T-cell (primary cell): ENCODE measurements at regions not wholly inside any gene's neighbourhood (a gene's known extent, or its start where the extent isn't known, plus 50 kb on each side); places are given as distances from the start of the nearest gene placed in this dataset.

Experiments used
- ATAC-seq, 4 experiments: fragments of 200-7000 bp in 3 of 4; fragments of 150-1000 bp in 1 of 4; cut with Tn5 transposase; replicated peaks in 1 of 4; 1 replicate in 3 of 4; 2 replicates in 1 of 4; pipeline ENCODE4 v1.10.0; 2021; ENCODE audit warnings: moderate library complexity in 3 of 4, mild to moderate bottlenecking in 2 of 4, moderate number of reproducible peaks in 1 of 4
- CTCF ChIA-PET, 2 donors: fragments of 300-600 bp; sonication (Branson Sonifier 250); formaldehyde crosslinking; loops; one replicate each; lab custom pipeline; 2022; ENCODE audit warnings: antibody characterized with exemption in 2 of 2; lab: Charles Lee
- POLR2A ChIA-PET, 2 donors: fragments of 300-600 bp; sonication (Branson Sonifier 250); formaldehyde crosslinking; loops; one replicate each; lab custom pipeline; 2022; ENCODE audit warnings: antibody characterized with exemption in 2 of 2; lab: Charles Lee
- DNase-seq, 35 experiments: peaks; one replicate each; pipeline versions ENCODE4 v3.0.0 to v3.0.0-alpha.2; 2013 to 2023
- H3K27ac ChIP-seq: one replicate; pipeline ENCODE4 v1.5.1; 2013; ENCODE audit warnings: low read length
- H3K27me3 ChIP-seq, 2 experiments: replicated peaks in 1 of 2; 1 replicate in 1 of 2; 2 replicates in 1 of 2; pipeline versions ENCODE4 v1.6.1 to v1.7.0; 2013; ENCODE audit warnings: low read length in 1 of 2, mixed read lengths in 1 of 2; ENCODE audit not compliant: control insufficient read depth in 2 of 2, insufficient read depth in 2 of 2; ENCODE audit errors: extremely low read depth in 1 of 2
- H3K36me3 ChIP-seq, 2 donors: 1 replicate in 1 of 2; 2 replicates in 1 of 2; pipeline versions ENCODE4 v1.6.1 to v1.7.0; 2013; ENCODE audit warnings: low read length in 1 of 2; ENCODE audit not compliant: control insufficient read depth in 2 of 2, insufficient read depth in 1 of 2; ENCODE audit errors: extremely low read depth in 1 of 2
- H3K4me1 ChIP-seq, 2 experiments: 1 replicate in 1 of 2; 2 replicates in 1 of 2; pipeline versions ENCODE4 v1.6.1 to v1.7.0; 2013; ENCODE audit warnings: low read length in 2 of 2, mixed read lengths in 1 of 2; ENCODE audit not compliant: insufficient read depth in 2 of 2, control insufficient read depth in 1 of 2; ENCODE audit errors: extremely low read depth in 1 of 2
- H3K4me3 ChIP-seq, 2 donors: 1 replicate in 1 of 2; 2 replicates in 1 of 2; pipeline versions ENCODE4 v1.5.1 to v1.7.0; 2013; ENCODE audit warnings: mild to moderate bottlenecking in 2 of 2, low read length in 1 of 2, moderate library complexity in 1 of 2; ENCODE audit not compliant: control insufficient read depth in 1 of 2; ENCODE audit errors: extremely low read depth in 1 of 2
- H3K9me3 ChIP-seq: 2 replicates; pipeline ENCODE4 v1.7.0; 2013
- H3K27ac Mint-ChIP-seq, 2 donors: one replicate each; pipeline ENCODE4 v1.8.0; 2020 to 2021; ENCODE audit warnings: mild to moderate bottlenecking in 2 of 2, mixed read lengths in 2 of 2
- H3K27me3 Mint-ChIP-seq, 2 donors: one replicate each; pipeline ENCODE4 v1.8.0; 2021 to 2022; ENCODE audit warnings: mixed read lengths in 2 of 2
- H3K36me3 Mint-ChIP-seq: one replicate; pipeline ENCODE4 v1.8.0; 2021; ENCODE audit warnings: mixed read lengths
- H3K4me1 Mint-ChIP-seq, 3 donors: one replicate each; pipeline ENCODE4 v1.8.0; 2020 to 2022; ENCODE audit warnings: mixed read lengths in 3 of 3, mild to moderate bottlenecking in 1 of 3
- H3K4me3 Mint-ChIP-seq, 3 donors: one replicate each; pipeline ENCODE4 v1.8.0; 2020 to 2022; ENCODE audit warnings: mild to moderate bottlenecking in 3 of 3, mixed read lengths in 3 of 3, moderate library complexity in 3 of 3
- H3K9me3 Mint-ChIP-seq, 3 donors: one replicate each; pipeline ENCODE4 v1.8.0; 2020 to 2022; ENCODE audit warnings: mixed read lengths in 3 of 3
- WGBS: methylation state at CpG from one replicate; pipeline ENCODE4 v1.1.5; 2013; ENCODE audit warnings: missing lambda C conversion rate; ENCODE audit not compliant: insufficient coverage; 5-methylcytosine and 5-hydroxymethylcytosine counted together

DNA sequence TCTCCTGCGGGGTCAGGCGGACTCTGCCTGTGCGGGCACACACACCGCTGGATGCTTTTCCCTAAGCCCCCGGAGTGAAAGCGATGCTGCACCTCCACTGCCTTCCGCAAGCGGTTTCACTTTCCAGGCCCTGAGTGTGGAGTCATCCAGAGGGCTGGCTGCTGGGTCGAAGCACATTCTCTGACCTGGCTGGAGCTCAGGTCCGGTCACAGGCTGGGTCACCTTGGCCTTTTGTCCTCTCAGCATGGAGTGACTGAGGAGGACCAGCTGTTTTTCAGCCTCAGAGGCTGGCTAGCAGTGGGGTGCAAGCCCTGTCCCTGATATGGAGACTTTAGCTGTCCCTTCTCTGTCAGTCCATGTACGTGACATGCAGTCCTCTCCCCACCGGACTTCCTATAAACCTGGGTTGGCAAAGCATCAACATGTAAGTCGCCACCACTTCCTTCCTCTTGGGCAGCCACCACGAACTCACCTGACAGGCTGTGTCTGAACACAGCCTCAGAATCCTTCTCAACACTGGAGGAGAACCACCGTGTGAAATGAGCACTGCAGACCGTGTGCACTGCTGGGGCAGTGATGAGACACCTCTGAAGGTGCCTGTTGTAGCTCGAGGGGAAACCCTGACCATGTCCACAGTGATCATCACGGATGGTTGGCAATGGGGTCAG is 51.3 kb downstream of the GADD45G start:
- Mint-ChIP-seq H3K4me3 (no peak overlapping the region), H3K9me3 (no peaks in the 10 kb centered on the region), H3K36me3 (no peaks in the 10 kb centered on the region), H3K27me3 (no peaks in the 10 kb centered on the region), H3K4me1 (peaks cover 14 to 23% (median 19%) of the 10 kb centered on the region in 3 donors), H3K27ac (no peak overlapping the region)
- no peak overlapping the region for H3K4me3 ChIP-seq
- ATAC-seq (peak in 1 of 4 experiments; percentile 19), DNase-seq (no peak)
- CTCF ChIA-PET: no interaction called here
- no peaks in the 10 kb centered on the region for H3K9me3 ChIP-seq
- POLR2A ChIA-PET: no interaction called here
- H3K27ac ChIP-seq: no peak overlapping the region
- 63% methylated on average over 16 of the region's 18 CpGs for WGBS
- peaks cover 0 to 16% of the 10 kb centered on the region in 2 experiments for H3K4me1 ChIP-seq
- no peaks in the 10 kb centered on the region for H3K36me3 ChIP-seq
- H3K27me3 ChIP-seq: peaks cover 0 to 23% of the 10 kb centered on the region in 2 experiments

DNA sequence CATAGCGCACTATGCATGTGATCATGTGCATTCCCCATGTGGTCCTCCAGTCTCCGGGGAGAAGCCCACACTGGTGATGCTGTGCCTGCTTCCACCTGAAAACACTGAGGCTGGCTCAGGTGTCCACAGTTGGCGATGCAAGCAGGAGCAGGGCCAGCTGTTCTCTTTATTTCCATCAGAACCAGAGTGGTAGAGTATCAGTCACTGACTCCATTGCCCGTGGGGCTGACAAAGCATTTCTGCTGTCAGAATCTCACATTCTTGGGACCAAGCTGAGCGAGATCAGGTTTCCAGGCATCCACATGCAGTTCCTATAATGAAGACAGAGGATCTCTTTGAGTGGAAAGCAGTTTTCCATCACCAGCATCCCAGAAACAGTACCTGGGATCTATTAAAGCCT is 52.5 kb downstream of the GADD45G start:
- Histone ChIP-seq H3K9me3 (no peaks in the 10 kb centered on the region), H3K4me1 (peaks cover 0 to 16% of the 10 kb centered on the region in 2 experiments), H3K4me3 (no peak overlapping the region), H3K36me3 (no peaks in the 10 kb centered on the region), H3K27ac (no peak overlapping the region), H3K27me3 (peaks cover 0 to 31% of the 10 kb centered on the region in 2 experiments)
- ChIA-PET POLR2A (no interaction called here), CTCF (no interaction called here)
- 98% methylated on average over 5 of the region's 5 CpGs for WGBS
- Mint-ChIP-seq H3K36me3 (no peaks in the 10 kb centered on the region), H3K27me3 (peaks cover 0 to 4% of the 10 kb centered on the region in 2 donors), H3K4me1 (peaks cover 14 to 23% (median 19%) of the 10 kb centered on the region in 3 donors), H3K4me3 (peak overlapping the region in 1 of 3 donors; percentile 47), H3K27ac (no peak overlapping the region), H3K9me3 (no peaks in the 10 kb centered on the region)
- no peak for DNase-seq
- no peak for ATAC-seq

DNA sequence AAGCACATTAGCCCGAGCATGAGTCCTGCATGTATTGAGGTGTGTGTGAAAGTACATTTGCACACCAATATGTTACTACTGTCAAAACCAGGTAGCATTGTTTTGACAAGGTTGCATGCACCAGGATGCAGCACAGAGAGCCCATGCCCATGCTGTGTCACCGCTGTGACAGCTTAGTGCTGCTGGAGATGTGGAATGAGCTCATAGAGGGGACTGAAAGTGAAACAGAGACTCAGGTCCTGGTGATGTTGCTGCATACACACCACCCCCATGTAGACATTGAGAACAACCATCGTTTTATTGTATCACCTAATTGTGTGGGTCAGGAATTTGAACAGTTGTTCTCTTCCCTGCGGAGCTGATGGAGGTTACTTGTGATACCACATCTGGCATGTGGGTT is 53.0 kb downstream of the GADD45G start:
- H3K4me3 ChIP-seq: no peak overlapping the region
- H3K4me1 ChIP-seq: peaks cover 0 to 16% of the 10 kb centered on the region in 2 experiments
- DNase-seq (no peak), ATAC-seq (no peak)
- ChIA-PET POLR2A (no interaction called here), CTCF (no interaction called here)
- H3K4me1 Mint-ChIP-seq: peaks cover 14 to 23% (median 19%) of the 10 kb centered on the region in 3 donors
- no peak overlapping the region for H3K4me3 Mint-ChIP-seq
- H3K27me3 ChIP-seq: peaks cover 0 to 33% of the 10 kb centered on the region in 2 experiments
- no peak overlapping the region for H3K27ac Mint-ChIP-seq
- no peaks in the 10 kb centered on the region for H3K9me3 ChIP-seq
- H3K9me3 Mint-ChIP-seq: no peaks in the 10 kb centered on the region
- peaks cover 0 to 4% of the 10 kb centered on the region in 2 donors for H3K27me3 Mint-ChIP-seq
- no peaks in the 10 kb centered on the region for H3K36me3 ChIP-seq
- H3K27ac ChIP-seq: no peak overlapping the region
- 60% methylated on average over 1 of the region's 4 CpGs for WGBS
- H3K36me3 Mint-ChIP-seq: no peaks in the 10 kb centered on the region

DNA sequence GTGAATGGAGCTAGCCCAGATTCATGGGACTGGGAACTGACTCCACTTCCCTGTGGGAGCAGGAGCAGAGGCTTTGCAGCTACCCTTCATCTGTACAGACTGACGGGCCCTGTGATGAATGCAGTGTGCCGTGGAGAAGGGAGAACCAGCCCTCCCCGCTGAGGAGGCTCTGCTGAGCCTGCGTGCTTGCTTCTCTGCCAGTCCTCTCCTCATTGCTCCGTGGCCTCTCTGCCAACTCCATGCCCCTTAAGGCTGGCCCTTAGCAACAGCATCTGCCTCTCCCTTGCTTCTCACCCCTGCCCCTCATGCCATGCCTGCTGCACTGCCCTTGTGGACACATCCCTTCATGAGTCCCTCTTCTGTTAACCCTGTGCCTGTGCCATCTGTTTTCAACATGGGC is 53.6 kb downstream of the GADD45G start:
- peaks cover 14 to 23% (median 19%) of the 10 kb centered on the region in 3 donors for H3K4me1 Mint-ChIP-seq
- H3K36me3 Mint-ChIP-seq: no peaks in the 10 kb centered on the region
- no peak overlapping the region for H3K4me3 Mint-ChIP-seq
- peaks cover 0 to 16% of the 10 kb centered on the region in 2 experiments for H3K4me1 ChIP-seq
- ATAC-seq (no peak), DNase-seq (no peak)
- no peak overlapping the region for H3K27ac ChIP-seq
- 85% methylated on average over 5 of the region's 5 CpGs for WGBS
- peaks cover 0 to 40% of the 10 kb centered on the region in 2 experiments for H3K27me3 ChIP-seq
- POLR2A ChIA-PET: no interaction called here
- no peak overlapping the region for H3K27ac Mint-ChIP-seq
- no peaks in the 10 kb centered on the region for H3K36me3 ChIP-seq
- H3K9me3 Mint-ChIP-seq: no peaks in the 10 kb centered on the region
- no peaks in the 10 kb centered on the region for H3K9me3 ChIP-seq
- CTCF ChIA-PET: no interaction called here
- peaks cover 0 to 4% of the 10 kb centered on the region in 2 donors for H3K27me3 Mint-ChIP-seq
- H3K4me3 ChIP-seq: no peak overlapping the region

DNA sequence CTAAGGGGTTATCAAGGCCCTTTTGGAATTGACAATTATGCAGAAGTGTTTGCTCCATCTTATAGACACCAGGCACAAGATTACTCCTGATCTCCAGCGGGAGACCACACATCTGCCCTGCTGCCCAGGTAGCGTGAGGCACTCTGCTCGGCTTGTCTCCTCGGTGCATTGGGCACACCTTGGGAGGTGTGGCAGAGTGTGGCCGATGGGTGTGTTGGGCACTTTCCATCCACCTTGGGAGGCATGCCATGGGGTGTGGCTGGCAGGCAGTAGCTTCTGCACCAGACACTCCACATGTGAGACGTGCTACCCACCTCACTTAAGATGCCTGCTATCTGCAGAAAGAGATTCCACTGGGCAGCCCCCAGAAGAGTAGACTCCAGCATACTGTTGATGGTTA is 54.1 kb downstream of the GADD45G start:
- Mint-ChIP-seq H3K9me3 (no peaks in the 10 kb centered on the region), H3K27me3 (peaks cover 0 to 4% of the 10 kb centered on the region in 2 donors), H3K4me3 (no peak overlapping the region), H3K27ac (no peak overlapping the region), H3K36me3 (no peaks in the 10 kb centered on the region), H3K4me1 (peaks cover 14 to 23% (median 19%) of the 10 kb centered on the region in 3 donors)
- ATAC-seq (no peak), DNase-seq (no peak)
- peaks cover 0 to 16% of the 10 kb centered on the region in 2 experiments for H3K4me1 ChIP-seq
- ChIA-PET POLR2A (no interaction called here), CTCF (no interaction called here)
- H3K27me3 ChIP-seq: peaks cover 0 to 42% of the 10 kb centered on the region in 2 experiments
- H3K9me3 ChIP-seq: no peaks in the 10 kb centered on the region
- WGBS: 80% methylated on average over 1 of the region's 6 CpGs
- H3K36me3 ChIP-seq: no peaks in the 10 kb centered on the region
- H3K27ac ChIP-seq: no peak overlapping the region
- no peak overlapping the region for H3K4me3 ChIP-seq

DNA sequence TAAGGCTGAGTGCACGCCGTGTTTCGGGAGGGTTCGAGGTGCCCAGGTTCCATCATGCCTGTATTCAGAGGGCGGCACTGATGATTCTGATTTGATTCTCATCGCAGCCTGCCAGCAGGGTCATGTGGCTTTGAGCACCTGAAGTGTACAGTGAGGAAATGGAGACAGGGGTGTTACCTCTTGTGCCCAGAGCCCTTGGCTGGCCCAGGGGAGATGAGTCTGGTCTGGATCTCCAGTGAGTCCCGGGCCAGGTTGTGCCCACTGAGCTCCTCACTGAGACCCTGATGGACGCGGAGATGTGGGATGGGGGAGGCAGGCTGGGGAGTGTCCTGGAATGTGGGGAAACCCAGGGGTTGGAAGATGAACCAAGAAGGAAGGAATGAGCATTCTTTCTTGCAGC is 54.7 kb downstream of the GADD45G start:
- H3K27me3 Mint-ChIP-seq: peaks cover 0 to 4% of the 10 kb centered on the region in 2 donors
- Histone ChIP-seq H3K27ac (no peak overlapping the region), H3K4me1 (peaks cover 0 to 16% of the 10 kb centered on the region in 2 experiments), H3K36me3 (no peaks in the 10 kb centered on the region), H3K4me3 (no peak overlapping the region), H3K9me3 (no peaks in the 10 kb centered on the region), H3K27me3 (peaks cover 0 to 42% of the 10 kb centered on the region in 2 experiments)
- WGBS: 94% methylated on average over 4 of the region's 9 CpGs
- no peak overlapping the region for H3K27ac Mint-ChIP-seq
- DNase-seq (no peak), ATAC-seq (no peak)
- POLR2A ChIA-PET: no interaction called here
- peaks cover 14 to 23% (median 19%) of the 10 kb centered on the region in 3 donors for H3K4me1 Mint-ChIP-seq
- no peaks in the 10 kb centered on the region for H3K36me3 Mint-ChIP-seq
- CTCF ChIA-PET: no interaction called here
- no peaks in the 10 kb centered on the region for H3K9me3 Mint-ChIP-seq
- no peak overlapping the region for H3K4me3 Mint-ChIP-seq
